Stimulated activated CD8-positive, alpha-beta memory T cell treated with anti-CD3 and anti-CD28 coated beads, Interleukin-12 subunit alpha, Interleukin-12 subunit beta, amount 100 ng/mL, for 24 hours (primary cell): ENCODE measurements at regions not wholly inside any gene's neighbourhood (a gene's known extent, or its start where the extent isn't known, plus 50 kb on each side); places are given as distances from the start of the nearest gene placed in this dataset.

Experiments used
- DNase-seq: peaks from one replicate; pipeline ENCODE4 v3.0.0-alpha.2; 2020; ENCODE audit errors: extremely low read depth

DNA sequence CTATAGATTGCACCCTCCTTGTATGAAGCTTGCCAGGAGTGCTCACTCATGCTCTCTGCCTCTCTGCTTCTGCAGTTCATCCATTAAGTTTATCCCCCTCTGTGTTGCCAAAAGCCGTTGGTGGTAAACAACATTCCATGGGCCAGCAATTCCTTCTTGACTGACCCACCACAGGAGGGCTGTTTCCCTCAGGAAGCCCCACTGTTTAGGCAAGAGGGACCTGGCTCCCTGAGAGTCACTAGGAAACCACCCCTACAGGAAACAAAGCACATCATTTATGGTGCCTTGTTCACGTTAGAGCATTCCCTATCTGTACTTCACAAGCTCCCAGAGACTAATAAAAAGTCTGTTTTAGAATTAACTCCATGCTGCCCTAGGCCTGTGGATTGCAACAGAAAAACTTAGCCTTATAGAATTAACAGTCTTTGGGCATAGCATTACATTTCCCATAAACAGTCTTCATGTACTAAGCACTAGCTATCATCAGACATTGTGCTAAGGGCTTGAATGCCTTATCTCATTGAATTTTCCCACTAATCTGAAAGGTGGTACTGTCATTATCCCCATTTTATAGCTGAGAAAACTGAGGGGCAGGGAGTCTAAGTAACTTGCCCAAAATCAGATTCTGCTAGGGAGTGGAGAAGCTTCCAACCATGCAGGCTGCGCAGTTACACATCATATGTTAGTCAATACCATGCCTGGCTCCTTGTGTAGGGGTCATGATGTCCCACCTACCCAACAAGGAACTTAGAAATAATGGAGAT lies 149.9 kb downstream of the SHQ1 start:
- no peak for DNase-seq

DNA sequence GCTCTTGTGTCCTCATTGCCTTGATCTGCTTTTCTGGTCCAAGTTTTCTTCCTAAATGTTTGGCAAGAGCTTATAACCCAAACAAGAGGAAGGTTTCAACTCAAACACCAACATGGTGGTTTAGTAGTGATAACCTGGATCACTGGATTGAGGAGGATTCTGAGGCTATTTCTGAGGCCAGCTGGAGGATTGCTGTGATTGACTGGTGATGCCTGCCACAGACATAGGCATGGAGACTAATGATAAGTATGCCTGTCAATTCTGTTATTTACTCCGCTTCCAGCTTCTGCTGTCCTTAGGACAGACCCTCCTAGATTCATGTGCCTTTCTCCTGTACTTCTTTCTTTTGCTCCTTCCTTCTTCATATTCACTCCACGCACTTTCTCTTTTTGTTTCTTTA lies 150.5 kb downstream of the SHQ1 start:
- no peak for DNase-seq

DNA sequence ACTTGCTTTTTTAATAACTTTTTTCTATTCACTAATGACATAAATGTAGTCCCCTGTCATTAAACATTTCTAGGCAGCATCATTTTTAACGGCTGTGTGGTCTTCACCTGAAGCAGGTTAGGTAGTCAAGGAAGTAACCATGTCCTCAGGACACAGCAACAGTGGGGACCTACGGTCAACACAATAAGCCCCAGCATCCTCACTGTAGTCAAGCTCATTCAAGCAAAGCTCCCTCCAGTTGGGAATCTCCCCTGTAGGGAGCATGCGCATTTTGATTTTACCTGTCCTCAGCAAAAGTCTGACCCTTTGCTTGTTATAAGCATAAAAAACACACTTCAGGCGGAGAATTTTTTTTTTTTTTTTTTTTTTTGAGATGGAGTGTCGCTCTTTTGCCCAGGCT lies 151.4 kb downstream of the SHQ1 start:
- DNase-seq, result no peak

DNA sequence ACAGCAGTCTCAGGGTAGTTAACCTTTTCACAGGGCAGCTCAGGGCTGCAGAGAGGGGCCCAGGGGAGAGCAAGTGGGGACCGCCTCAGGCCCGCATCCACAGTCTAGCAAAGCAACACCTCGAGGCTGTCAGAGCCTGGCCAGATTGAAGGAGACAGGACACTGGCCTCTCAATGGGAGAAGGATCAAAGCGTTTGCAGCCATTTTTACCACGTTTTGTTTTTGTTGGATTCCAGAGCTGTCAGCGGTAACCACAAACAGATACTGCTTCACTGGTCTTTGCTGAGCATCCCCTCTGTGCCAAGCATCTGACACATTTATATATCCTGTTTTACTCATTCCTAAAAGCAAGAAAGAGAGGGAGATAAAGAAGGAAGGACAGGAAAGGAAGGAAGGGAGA lies 153.8 kb downstream of the SHQ1 start:
- DNase-seq, result no peak

DNA sequence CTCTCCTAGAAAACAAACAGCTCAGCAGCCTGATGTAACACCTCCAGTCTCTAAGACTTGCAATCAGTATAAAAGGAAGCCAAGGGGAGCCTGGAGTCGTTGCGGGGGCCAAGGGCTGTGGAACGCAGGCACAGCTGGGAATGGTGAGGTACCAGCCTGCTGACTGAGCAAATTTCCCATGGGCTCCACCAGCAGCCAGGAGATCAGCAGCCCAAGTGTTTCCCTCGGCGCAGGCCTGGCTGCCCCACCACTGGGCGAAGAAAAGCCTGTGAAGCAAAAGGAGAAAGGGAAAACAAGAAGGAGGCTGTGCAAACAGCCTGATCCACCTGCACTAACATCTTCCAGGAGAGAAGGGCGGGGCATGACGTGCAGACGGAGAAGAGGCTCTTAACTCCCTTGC lies 155.3 kb downstream of the SHQ1 start:
- DNase-seq, result no peak

DNA sequence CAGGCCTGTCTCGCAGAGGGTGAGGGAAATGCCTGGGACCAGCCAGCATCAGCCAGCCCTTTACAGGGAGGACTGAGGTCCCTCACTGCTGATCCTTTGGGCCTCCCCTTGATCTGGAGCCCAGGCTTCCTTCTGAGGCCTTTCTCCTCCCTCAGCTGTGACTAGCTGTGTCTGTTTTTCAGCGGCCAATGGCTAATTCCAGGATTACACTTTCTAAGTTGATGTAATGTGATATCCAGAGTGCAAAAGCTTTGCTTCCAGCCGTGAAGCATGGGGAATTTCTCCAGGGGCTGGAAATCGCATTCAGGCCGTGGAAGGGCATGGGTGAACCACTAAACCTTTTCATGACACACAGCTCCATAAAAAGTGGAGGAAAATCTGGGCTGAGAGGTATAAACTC lies 157.6 kb downstream of the SHQ1 start:
- DNase-seq, result no peak

DNA sequence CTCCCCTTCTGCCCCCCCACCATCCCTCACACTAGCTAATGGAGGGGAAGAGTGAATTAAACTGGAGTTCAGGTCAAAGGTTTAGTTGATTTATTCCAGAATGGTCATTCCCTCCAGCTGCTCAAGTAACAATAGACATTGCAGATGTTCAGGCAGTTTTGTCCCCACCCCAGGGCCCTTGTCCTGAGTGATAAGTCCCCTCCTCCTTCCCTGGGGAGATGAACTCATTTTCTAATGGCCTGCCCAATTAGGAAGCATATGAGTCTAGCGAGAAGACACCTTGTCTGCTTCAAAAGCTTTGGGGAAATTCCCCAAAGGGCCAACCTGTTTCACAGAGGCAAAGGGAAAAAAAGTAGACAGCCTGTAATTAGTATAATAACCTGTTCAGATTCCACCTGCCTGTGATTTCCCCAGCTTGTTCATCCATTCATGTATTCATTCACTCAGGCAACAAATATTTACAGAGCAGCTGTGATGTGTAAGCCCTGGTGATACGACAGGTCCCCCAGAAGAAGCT lies 165.3 kb downstream of the SHQ1 start:
- no peak for DNase-seq

DNA sequence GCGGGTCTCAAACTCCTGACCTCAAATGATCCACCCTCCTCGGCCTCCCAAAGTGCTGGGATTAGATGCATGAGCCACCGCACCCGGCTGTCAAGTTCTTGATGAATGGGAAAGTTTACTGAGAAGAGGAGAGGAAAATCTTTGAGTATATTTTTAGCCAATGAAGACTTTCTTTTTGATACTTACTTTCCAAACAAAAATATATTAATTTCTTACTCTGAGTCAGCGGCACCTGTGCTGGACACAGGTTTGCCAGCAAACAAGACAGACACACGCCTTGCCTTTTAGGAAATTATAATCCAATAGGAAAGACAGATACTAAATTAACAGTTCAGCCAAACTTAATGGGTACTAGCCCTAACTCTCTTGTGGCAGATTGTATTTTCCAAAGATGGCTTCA lies 166.6 kb downstream of the SHQ1 start:
- no peak for DNase-seq

DNA sequence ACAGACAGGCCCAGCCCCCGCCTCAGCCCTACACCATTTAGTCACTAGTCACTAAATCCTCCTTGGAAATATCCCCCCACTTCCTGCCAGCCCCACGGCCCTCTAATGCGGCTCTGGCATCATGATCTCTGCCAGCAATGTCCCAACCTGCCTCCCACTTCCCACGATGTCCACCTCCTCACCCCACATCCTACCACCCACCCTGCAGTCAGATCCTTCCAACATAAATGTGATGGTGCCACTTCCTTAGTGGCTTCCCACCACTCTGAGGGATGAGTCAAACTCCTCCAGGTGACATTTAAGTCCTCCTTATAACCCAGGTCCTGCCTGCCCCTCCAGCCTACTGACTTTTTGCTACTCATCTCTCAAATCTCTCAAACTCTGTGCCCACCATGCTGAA lies 167.5 kb downstream of the SHQ1 start:
- DNase-seq, result no peak

DNA sequence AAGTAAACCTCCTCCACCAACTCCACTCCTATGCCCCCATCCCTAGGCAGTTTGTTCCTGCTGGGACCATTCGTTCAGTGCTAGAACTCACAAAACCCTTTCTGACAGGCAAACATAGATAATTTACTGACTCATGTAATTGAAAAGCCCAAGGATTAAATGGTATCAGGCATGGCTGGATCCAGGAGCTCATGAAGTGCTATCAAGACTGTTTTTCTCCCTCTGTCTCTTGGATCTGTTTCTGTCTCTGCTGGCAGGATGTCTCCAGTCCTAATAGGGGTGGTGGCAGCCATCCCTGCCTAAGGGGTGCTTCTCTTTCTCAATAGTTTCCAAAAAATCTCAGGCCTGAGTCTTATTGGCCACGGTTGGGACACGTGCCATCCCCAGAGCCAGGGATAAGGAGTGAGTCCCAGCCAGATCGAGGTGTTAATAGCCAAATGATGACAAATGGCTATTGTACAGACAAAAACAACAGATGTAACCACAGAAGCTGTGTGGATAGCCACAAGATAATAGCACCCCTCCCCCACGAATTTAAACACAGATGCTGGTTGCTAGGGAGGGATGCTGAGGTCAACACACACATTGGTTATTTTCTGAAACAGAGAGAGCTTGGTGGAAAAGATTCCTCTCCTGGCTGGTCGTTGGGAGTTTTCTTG lies 168.6 kb downstream of the SHQ1 start:
- DNase-seq, result no peak

DNA sequence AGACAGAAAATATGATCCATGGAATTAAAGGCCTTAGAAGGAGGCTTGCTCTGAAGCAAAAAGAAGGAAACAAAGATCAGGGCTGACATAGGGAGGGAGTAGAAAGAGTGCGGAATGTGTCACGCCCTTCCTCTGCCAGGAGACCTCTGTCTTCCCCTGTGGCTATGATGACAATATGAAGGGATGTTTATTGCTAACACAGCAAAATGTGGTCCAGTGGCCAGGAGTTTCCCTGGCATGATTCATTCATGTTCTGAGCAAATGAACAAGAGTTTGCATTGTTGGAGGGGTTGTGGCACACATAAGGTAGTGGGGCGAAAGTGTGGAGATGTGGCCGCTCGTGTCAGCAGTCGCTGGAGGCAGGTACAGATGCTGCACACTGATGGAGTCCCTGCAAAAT lies 169.4 kb downstream of the SHQ1 start:
- no peak for DNase-seq

DNA sequence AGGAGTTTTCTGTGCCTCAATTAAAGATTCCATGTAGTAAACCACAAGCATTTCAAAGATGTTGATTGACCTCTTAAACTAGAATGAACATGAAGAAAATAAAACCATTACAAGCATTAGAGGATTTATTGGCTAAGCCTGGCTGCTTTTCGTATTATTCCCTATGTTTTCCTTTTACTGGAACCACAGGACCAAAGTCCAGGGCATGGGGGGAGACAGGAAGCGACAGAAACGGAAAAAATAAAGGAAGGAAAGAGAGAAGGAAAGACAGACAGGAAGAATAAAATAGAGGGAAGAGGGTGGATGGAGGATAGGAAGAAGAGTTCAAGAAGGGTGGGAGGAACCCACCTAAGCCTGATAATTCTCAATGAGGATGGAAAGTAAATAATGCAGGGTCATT lies 169.9 kb downstream of the SHQ1 start:
- no peak for DNase-seq

DNA sequence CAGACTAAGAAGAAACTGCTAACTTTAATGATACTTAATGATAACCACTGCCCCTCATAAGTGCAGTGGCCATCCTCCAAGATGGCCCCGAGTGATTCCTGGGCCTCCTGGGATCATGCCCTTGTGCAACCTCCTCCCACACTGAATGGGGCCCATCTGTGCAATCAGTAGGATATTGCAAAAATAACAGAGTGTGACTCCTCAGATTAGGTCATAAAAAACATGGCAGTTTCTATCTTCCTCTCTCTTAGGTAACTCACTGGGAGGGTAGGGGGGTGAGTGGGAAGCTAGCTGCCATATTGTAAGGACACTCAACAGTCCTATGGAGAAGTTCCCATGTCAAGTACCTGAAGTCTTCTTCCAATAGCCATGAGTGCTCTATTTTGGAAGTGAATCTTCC lies 173.0 kb downstream of the SHQ1 start:
- DNase-seq, result no peak

DNA sequence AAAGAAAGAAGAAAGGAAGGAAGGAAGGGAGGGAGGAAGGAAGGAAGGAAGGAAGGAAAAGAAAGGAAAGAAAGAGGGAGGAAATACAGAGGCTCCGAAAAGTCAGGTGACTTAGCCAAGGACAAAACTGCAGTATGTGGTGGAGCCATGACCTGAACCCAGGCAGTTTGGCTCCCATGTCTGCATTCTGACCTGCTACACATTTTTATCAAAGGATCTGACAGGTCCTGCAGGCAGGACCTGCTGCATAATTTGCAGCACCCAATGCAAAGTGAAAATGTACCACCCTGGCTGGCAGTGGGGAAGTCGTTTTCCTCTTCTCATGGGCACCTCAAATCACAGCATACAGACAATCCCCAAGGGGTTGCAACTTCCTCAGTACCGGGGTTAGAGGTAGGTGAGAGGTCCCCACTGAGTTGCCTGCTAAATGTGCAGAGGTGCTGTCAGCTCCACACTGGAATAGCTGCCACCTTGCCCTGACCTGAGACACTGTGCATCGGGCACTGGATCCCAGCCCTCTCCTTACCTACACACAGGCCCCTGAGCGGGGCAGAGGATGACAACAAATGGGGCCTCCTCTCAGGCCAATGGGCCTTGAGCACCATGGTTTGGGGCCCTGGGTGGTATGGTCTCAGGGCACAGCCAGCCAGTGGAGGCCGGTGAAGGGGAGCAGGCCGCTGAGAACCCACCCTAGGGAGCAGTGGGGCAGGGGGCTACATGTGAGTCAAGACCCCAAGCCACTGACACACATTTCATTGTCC lies 175.1 kb downstream of the SHQ1 start:
- DNase-seq, result no peak

DNA sequence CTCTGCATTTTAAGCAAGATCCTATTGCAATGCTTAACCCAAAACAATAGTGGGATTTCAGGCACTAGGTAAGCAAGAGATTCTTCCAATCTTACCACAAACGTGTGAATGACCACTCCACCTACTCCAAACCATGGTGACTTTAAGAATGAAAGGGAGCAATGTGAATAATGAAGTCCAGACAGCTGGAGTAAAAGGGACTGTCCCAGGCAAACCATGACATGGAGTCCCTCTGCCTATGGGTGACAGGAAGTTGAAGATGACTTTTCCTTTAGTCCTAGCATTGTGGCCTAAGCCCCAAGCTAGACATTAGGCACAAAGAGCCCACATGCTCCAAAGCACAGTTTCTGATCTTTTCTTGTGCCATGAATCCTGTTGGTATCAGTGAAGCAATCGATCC lies 179.0 kb downstream of the SHQ1 start:
- DNase-seq, result no peak

DNA sequence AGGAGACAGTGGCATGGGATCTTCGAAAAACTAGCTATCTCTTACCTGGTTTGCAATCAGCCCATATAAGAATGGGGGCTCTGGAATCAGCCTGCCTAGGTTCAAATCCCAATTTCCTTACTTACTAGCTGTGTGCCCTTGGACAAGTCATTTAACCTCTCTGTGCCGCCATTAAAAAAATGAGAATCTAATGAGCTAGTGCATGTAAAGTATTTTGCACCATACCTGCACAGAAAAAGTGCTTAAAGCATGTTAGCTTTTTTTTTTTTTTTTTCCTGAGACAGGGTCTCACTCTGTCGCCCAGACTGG lies 181.8 kb downstream of the SHQ1 start:
- no peak for DNase-seq

DNA sequence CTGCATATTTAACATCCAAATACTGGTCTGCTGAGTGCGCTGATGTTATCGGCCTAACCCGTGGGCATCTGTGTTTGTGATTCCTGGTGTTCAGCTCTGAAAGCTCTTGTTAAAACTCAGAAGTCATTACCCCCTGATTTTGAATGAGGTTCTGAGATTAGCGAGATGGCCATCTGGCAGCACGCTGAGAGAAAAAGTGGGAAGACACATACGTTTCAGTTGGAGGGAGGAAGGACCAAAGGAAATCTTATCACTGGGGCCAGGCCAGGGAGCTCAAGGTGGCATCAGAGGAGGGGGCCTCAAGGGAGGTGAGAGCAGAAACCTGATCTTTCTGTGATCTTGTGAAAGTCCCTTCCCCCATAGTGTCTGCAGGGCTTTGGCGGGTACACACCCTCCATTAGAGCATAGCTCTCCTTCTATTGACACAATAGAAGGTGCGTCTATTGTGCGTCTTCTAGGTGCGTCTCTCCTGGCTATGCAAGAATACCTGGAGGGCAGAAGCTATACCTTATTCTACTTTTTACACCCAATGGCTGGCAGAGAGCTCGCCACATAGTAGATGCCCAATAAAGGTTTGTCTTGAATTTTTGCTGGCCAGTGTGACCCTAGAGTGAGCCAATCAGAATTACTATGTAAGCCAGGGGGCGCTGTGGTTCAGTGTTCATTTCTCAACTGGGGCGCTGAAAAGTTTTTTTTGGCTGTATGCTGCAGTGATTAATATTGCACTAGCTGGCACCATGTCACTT lies 182.4 kb downstream of the SHQ1 start:
- no peak for DNase-seq

DNA sequence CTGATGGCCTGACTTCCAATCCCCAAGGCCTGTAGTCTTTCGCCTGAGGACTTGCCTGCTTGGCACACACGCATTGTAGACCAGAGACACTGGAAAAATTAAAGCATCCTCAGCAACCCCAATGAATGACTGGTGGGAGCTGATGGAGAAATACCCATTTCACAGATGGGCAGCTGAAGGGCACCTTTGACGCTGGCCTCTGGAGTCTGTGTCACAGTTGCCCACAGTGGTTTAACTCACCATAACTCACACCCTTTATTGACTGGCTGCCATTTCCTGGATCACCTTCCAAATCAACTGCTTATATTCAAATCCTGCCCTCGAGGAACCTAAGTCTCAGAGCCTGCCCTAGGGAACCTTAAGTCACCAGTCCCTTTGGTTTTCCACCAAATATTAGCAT lies 183.1 kb downstream of the SHQ1 start:
- DNase-seq, result no peak

DNA sequence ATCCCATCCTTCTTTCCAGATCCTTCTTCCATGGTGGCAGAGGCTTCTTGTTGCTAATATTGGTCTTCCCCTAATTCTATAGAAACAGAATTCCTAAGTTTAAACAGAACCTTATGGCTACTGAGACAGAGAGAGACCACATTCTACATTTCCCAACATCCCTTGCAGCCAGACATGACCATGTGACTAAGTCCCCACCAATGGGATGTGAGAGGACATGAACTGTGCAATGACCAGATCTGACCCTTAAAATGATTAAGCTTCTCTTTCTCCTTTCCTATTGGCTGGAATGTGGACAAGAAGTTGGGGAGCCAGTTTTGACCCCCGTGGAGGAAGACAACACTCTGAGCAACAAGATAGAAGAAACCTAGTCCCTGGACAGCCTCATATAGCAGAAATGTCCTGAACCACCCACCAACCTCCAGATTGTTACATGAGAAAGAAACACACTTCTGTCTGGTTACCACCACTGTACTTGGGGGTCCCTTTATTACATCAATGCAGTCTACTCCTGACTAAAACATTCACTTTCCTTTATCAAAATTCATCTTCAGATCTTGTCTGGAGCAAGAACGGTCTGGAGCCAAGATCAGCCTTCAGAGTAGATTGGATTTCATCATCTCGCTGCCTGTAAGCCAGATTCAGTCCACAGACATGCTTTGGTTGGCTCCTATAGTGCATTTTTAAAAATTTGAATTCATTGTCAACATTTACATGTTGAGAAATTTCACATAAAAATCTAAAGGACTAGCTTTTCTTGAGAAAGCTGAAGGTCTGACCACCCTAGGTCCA lies 183.9 kb downstream of the SHQ1 start:
- no peak for DNase-seq

DNA sequence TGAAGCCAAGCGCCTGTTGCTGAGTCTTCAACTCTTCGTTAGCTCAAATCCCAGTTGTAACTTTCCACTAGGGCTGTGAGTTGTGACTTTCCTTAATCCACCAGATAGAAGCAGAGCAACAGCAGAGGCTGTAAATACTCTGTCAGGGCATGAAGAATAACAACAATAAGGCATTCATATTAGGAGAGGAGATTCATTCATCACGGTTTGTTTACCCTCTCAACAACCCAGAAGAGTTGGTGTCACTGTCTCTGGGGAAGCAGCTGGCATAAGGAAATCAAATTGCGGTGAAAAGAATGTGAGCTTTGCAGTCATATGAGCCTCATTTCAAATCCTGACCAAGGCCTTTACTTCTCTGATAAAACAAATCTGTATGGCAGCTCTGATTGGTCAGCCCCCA lies 184.8 kb downstream of the SHQ1 start:
- DNase-seq, result no peak

DNA sequence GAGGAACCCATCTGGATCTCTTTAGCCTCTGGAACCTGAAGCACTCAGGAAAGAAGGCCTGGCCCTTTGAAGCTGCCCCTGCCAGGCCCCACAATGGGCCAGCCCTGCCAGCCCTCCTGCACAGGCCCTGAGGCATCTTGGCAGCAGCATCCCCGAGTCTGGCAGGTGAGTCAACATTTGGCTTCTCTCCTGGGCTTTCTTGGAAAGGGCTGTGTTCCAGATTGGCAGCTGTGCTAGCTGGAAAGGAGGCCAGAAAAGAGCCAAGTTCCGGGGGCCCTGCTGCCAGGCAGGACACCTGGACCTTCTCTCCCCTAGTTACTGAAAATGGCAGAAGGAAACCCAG lies 187.2 kb downstream of the SHQ1 start:
- DNase-seq, result no peak
